Motor neuron (in vitro differentiated cells): ENCODE measurements at regions not wholly inside any gene's neighbourhood (a gene's known extent, or its start where the extent isn't known, plus 50 kb on each side); places are given as distances from the start of the nearest gene placed in this dataset.

Source experiments
- ATAC-seq, 8 experiments: fragments of 200-7000 bp; cut with Tn5 transposase; replicated peaks in 6 of 8; 2 replicates each; pipeline ENCODE4 v1.8.0; 2021; ENCODE audit warnings: mild to moderate bottlenecking in 8 of 8, moderate library complexity in 8 of 8
- H3K27ac ChIP-seq, 2 donors: fragments of 250-450 bp; sonication (Bioruptor Pico); 2 replicates each; pipeline ENCODE4 v1.9.0; 2021; ENCODE audit warnings: antibody characterized with exemption in 2 of 2, mild to moderate bottlenecking in 2 of 2, moderate library complexity in 1 of 2
- H3K4me1 ChIP-seq, 2 donors: fragments of 250-450 bp; sonication (Bioruptor Pico); replicated peaks in 1 of 2; 2 replicates each; pipeline ENCODE4 v1.6.1; 2021; ENCODE audit warnings: antibody characterized with exemption in 2 of 2, mild to moderate bottlenecking in 2 of 2, moderate library complexity in 1 of 2
- H3K4me3 ChIP-seq, 5 donors: fragments of 250-450 bp; sonication (Bioruptor Pico); 2 replicates each; pipeline ENCODE4 v1.9.0; 2021; ENCODE audit warnings: antibody characterized with exemption in 5 of 5, mild to moderate bottlenecking in 5 of 5, moderate library complexity in 4 of 5
- WGBS, 10 experiments: fragments of 450-650 bp; shearing (Covaris generic); methylation state at CpG; one replicate each; pipeline ENCODE4 v1.0.0; 2022; 5-methylcytosine and 5-hydroxymethylcytosine counted together
- in situ Hi-C, 9 experiments: fragments of 400-800 bp; cut with MboI; loops; one replicate each; pipeline ENCODE4 v1.15.0; 2021; ENCODE audit warnings: low sequenced_read_pairs in 9 of 9, low pct_unique_long_range_greater_than_20kb in 2 of 9; ENCODE audit not compliant: unreplicated experiment in 9 of 9

DNA sequence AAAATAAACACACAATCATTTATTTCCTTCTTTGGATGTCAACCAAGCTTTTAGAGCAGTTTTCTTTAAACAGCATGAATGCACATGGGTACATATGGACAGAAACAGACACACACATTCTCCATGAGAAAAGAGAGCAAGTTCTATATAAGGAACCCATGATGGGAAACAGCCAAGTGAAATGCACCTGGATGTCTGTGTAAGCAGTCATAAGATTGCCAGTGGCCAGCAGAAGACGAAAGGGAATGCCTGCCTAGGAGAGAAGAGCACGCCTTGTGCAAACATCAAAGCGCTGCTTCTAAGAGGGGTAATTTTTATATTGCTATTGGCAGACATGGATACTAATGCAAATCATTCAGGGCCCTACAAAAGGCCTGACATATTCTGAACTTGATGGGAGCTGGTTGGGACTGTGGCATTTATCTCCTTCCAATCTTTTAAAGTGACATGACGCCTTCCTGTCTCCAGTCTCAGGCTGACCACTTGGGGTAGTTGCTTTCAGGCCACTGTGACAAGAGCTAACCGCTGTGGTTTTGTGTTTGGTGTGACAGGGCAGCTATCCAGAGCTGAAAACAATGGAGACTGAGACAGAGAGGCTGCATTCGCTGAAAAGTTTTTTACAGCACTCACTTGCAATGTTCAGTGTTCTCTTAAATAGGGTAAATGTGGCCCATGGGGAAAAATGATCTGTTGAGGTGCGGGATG, 75.0 kb upstream of the DPT start:
- WGBS, 10 experiments = 11 to 75% (median 38%) methylated on average over 1 to 7 of the region's 7 CpGs
- H3K27ac ChIP-seq = no peak overlapping the region
- ATAC-seq = peak in 5 of 8 experiments; percentile 73 to 85 (median 83)

DNA sequence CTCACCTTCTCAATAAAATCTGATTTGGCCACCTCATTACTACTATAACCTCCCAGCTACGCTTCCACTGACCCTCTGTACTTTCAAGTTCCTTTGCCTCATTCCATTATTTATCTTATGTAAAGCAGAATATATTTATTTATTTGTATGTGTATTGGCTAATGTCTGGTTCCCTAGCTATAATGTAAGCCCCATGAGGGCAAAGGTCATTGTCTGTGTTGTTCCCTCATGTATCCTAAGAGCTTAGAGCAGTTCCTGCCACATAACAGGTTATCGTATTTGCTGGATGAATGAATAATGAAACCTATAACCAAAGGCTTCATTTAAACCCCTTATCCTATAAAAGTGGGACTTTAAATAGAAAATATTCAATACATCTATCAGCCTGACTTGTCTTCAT, 77.9 kb upstream of the DPT start:
- peaks cover 9 to 19% of the 10 kb centered on the region in 2 donors for H3K4me1 ChIP-seq
- no peak for ATAC-seq
- no peak overlapping the region for H3K4me3 ChIP-seq
- no peak overlapping the region for H3K27ac ChIP-seq
- in situ Hi-C loops = no loop called here
- WGBS, 10 experiments = 56 to 100% (median 88%) methylated on average over 1 to 2 of the region's 2 CpGs; no CpG with 5 or more reads in 1 of the 10 experiments

More for the DNA sequence above, 75.0 kb upstream of the DPT start:
- in situ Hi-C loops = no loop called here
- Histone ChIP-seq H3K4me3 (no peak overlapping the region), H3K4me1 (peaks cover 9 to 11% of the 10 kb centered on the region in 2 donors)

GRCh38 chr1:168811176-168811575, 82.2 kb upstream of the DPT start:
- peak in 5 of 8 experiments; percentile 67 to 95 (median 83) for ATAC-seq
- whole genome bisulfite sequencing, 10 experiments = 80 to 100% (median 96%) methylated on average over 1 to 3 of the region's 3 CpGs; no CpG with 5 or more reads in 5 of the 10 experiments
- no peak overlapping the region for H3K4me3 ChIP-seq
- peaks cover 0 to 8% of the 10 kb centered on the region in 2 donors for H3K4me1 ChIP-seq
- H3K27ac ChIP-seq = peak overlapping the region in 1 of 2 donors; percentile 30
- in situ Hi-C loops = no loop called here

GRCh38 chr1:168819668-168820067, 90.7 kb upstream of the DPT start:
- Histone ChIP-seq H3K4me1 (no peaks in the 10 kb centered on the region), H3K27ac (no peak overlapping the region), H3K4me3 (no peak overlapping the region)
- ATAC-seq = no peak
- in situ Hi-C loops = no loop called here
- WGBS, 10 experiments = 28 to 90% (median 78%) methylated on average over 2 to 3 of the region's 3 CpGs

GRCh38 chr1:168821434-168821833, 92.4 kb upstream of the DPT start:
- Histone ChIP-seq H3K27ac (no peak overlapping the region), H3K4me1 (peaks cover 0 to 9% of the 10 kb centered on the region in 2 donors), H3K4me3 (no peak overlapping the region)
- in situ Hi-C loops = no loop called here
- ATAC-seq = no peak
- WGBS, 10 experiments = 30 to 100% (median 67%) methylated on average over 1 to 2 of the region's 2 CpGs

GRCh38 chr1:168822911-168823310, 93.9 kb upstream of the DPT start:
- ATAC-seq = no peak
- WGBS, 10 experiments = 0 to 100% (median 77%) methylated on average over 1 to 2 of the region's 2 CpGs; no CpG with 5 or more reads in 2 of the 10 experiments
- in situ Hi-C loops = no loop called here

GRCh38 chr1:168823988-168824387, 95.0 kb upstream of the DPT start:
- Histone ChIP-seq H3K4me1 (peaks cover 0 to 9% of the 10 kb centered on the region in 2 donors), H3K4me3 (no peak overlapping the region), H3K27ac (no peak overlapping the region)
- no peak for ATAC-seq
- 33 to 100% (median 86%) methylated on average over 1 to 4 of the region's 4 CpGs; no CpG with 5 or more reads in 2 of the 10 experiments for WGBS, 10 experiments
- in situ Hi-C loops = no loop called here

More at GRCh38 chr1:168822911-168823310, 93.9 kb upstream of the DPT start:
- Histone ChIP-seq H3K4me3 (no peak overlapping the region), H3K4me1 (peaks cover 0 to 9% of the 10 kb centered on the region in 2 donors), H3K27ac (no peak overlapping the region)

GRCh38 chr1:168824418-168825065, 95.5 kb upstream of the DPT start:
- 45 to 100% (median 95%) methylated on average over 1 to 2 of the region's 2 CpGs; no CpG with 5 or more reads in 4 of the 10 experiments for WGBS, 10 experiments
- H3K4me1 ChIP-seq = peaks cover 0 to 9% of the 10 kb centered on the region in 2 donors
- in situ Hi-C loops = no loop called here
- no peak overlapping the region for H3K4me3 ChIP-seq
- ATAC-seq = no peak
- no peak overlapping the region for H3K27ac ChIP-seq

DNA sequence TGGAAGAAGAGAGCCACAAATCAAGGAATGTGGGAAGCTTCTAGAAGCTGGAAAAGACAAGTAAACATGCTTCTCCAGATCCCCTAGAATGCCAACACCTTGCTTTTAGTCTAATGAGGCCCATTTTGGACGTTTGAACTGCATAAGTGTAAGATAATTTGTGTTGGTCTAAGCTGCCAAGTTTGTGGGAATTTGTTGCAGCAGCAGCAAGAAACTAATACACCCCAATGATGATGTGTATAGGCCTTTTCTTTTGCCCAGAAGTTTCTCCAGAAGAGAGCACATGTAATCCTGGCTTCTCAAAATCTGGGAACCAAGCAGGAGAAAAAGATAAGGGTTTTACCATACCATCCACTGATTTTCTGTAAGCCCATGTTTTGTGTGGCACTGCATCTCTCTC, 96.1 kb upstream of the DPT start:
- 14 to 43% (median 33%) methylated on average over 1 of the region's 1 CpG; no CpG with 5 or more reads in 3 of the 10 experiments for WGBS, 10 experiments
- Histone ChIP-seq H3K27ac (no peak overlapping the region), H3K4me1 (peaks cover 0 to 9% of the 10 kb centered on the region in 2 donors), H3K4me3 (no peak overlapping the region)
- ATAC-seq = no peak
- in situ Hi-C loops = no loop called here

DNA sequence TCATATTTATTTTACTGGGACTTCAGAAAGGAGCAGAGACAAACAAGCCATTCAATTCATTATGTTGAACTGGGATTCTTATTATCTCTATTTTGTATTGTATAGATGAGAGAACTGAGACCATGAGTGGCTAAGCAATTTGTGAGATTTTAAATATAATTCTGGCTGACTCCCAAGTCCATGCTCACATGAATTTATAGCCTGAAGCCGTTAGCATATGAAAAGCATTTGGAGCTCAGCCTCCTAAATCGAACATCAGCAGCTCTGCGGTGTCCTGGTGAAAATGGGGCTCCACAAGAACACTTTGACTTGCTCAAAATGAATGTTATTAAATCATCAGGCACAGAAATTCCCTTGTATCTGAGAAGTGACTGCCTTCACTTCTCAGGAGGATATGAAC, 96.8 kb upstream of the DPT start:
- Histone ChIP-seq H3K4me1 (peaks cover 0 to 9% of the 10 kb centered on the region in 2 donors), H3K4me3 (no peak overlapping the region), H3K27ac (no peak overlapping the region)
- in situ Hi-C loops = no loop called here
- WGBS, 10 experiments = 0 to 73% (median 40%) methylated on average over 1 to 3 of the region's 3 CpGs; no CpG with 5 or more reads in 1 of the 10 experiments
- peak in 4 of 8 experiments; percentile 24 to 67 (median 51) for ATAC-seq

- WGBS, 10 experiments = 90 to 100% (median 98%) methylated on average over 1 to 3 of the region's 3 CpGs; no CpG with 5 or more reads in 2 of the 10 experiments
- ATAC-seq = no peak
- H3K27ac ChIP-seq = no peak overlapping the region
- in situ Hi-C loops = no loop called here
- H3K4me3 ChIP-seq = no peak overlapping the region
- H3K4me1 ChIP-seq = peaks cover 0 to 9% of the 10 kb centered on the region in 2 donors
Observed at GRCh38 chr1:168826269-168826668, 97.3 kb upstream of the DPT start.

DNA sequence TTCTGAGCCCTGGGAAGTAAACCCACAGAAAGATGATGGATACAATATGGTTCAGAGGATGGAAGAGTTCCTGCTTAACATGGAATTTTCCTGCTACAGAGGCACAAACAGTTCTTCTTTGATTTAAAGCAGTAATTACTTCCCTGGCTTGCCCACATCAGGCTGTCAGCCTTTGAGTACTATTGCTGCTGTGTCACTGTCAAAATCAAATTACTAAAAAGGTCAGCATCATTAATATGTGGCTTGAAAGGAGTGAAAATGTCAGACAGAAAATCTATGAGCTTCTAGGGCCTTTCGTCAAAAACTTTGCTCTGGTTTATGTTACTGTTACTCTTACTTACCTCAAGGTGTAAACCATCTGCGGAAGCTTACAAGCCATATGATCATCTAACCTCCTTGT, 98.6 kb upstream of the DPT start:
- in situ Hi-C loops = no loop called here
- 13 to 100% (median 100%) methylated on average over 1 to 2 of the region's 2 CpGs for WGBS, 10 experiments

DNA sequence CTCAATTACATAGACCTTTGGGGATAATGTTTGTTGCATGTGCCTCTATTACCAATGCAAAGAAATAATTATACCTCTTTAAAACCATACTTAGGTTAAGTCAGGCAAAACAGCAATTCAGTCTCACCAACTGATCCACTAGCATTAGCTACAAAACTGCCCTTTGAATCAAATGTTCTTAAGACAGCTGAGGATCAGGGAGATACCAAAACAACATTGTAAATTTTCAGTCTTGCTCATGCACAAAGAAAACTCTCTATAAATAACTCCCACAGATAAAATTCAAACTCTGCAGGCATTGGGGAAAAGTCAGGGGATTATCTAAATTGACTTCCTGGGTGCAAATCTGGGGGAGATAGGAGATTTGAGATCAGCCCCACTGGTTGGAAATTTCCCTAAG, 100.9 kb upstream of the DPT start:
- in situ Hi-C loops = no loop called here

More for the DNA sequence above, 98.6 kb upstream of the DPT start:
- ATAC-seq = no peak
- no peak overlapping the region for H3K4me3 ChIP-seq
- H3K4me1 ChIP-seq = peaks cover 0 to 9% of the 10 kb centered on the region in 2 donors
- H3K27ac ChIP-seq = no peak overlapping the region

More for the DNA sequence above, 100.9 kb upstream of the DPT start:
- Histone ChIP-seq H3K4me3 (no peak overlapping the region), H3K4me1 (peaks cover 0 to 9% of the 10 kb centered on the region in 2 donors), H3K27ac (no peak overlapping the region)
- no peak for ATAC-seq
